Glutamatergic neuron (in vitro differentiated cells): ENCODE measurements at regions not wholly inside any gene's neighbourhood (a gene's known extent, or its start where the extent isn't known, plus 50 kb on each side); places are given as distances from the start of the nearest gene placed in this dataset.

ENCODE experiments used
- DNase-seq: peaks from one replicate; pipeline ENCODE4 v3.0.0; 2022
- H3K27ac Mint-ChIP-seq: one replicate; pipeline ENCODE4 v1.8.0; 2020; ENCODE audit warnings: mild to moderate bottlenecking, mixed read lengths, inconsistent platforms; ENCODE audit not compliant: unreplicated experiment
- H3K27me3 Mint-ChIP-seq: one replicate; pipeline ENCODE4 v1.8.0; 2020; ENCODE audit warnings: mild to moderate bottlenecking, moderate library complexity, mixed read lengths, inconsistent platforms; ENCODE audit not compliant: unreplicated experiment
- H3K36me3 Mint-ChIP-seq: one replicate; pipeline ENCODE4 v1.8.0; 2020; ENCODE audit warnings: mild to moderate bottlenecking, mixed read lengths, inconsistent platforms; ENCODE audit not compliant: unreplicated experiment
- H3K4me1 Mint-ChIP-seq: one replicate; pipeline ENCODE4 v1.8.0; 2020; ENCODE audit warnings: mild to moderate bottlenecking, low read depth, mixed read lengths, inconsistent platforms; ENCODE audit not compliant: unreplicated experiment
- H3K4me3 Mint-ChIP-seq: one replicate; pipeline ENCODE4 v1.8.0; 2020; ENCODE audit warnings: mild to moderate bottlenecking, mixed read lengths, inconsistent platforms; ENCODE audit not compliant: unreplicated experiment
- H3K9me3 Mint-ChIP-seq: one replicate; pipeline ENCODE4 v1.8.0; 2020; ENCODE audit warnings: mild to moderate bottlenecking, moderate library complexity, mixed read lengths, inconsistent platforms; ENCODE audit not compliant: unreplicated experiment
- TF ChIP-seq, protein P1 (sequence below): fragments of 200-600 bp; sonication (generic); IDR thresholded peaks from one replicate; pipeline ENCODE4 v1.5.0; 2021; ENCODE audit not compliant: partially characterized antibody, unreplicated experiment

- Mint-ChIP-seq H3K36me3 (no peaks in the 10 kb centered on the region), H3K27ac (no peak overlapping the region)
- TF ChIP-seq, protein P1, sequence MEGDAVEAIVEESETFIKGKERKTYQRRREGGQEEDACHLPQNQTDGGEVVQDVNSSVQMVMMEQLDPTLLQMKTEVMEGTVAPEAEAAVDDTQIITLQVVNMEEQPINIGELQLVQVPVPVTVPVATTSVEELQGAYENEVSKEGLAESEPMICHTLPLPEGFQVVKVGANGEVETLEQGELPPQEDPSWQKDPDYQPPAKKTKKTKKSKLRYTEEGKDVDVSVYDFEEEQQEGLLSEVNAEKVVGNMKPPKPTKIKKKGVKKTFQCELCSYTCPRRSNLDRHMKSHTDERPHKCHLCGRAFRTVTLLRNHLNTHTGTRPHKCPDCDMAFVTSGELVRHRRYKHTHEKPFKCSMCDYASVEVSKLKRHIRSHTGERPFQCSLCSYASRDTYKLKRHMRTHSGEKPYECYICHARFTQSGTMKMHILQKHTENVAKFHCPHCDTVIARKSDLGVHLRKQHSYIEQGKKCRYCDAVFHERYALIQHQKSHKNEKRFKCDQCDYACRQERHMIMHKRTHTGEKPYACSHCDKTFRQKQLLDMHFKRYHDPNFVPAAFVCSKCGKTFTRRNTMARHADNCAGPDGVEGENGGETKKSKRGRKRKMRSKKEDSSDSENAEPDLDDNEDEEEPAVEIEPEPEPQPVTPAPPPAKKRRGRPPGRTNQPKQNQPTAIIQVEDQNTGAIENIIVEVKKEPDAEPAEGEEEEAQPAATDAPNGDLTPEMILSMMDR = no peak
Measured at GRCh38 chr16:9479008-9479407, 387.6 kb downstream of the HAPSTR1 start.

GRCh38 chr16:9480503-9480902 is 389.1 kb downstream of the HAPSTR1 start:
- Mint-ChIP-seq H3K36me3 (no peaks in the 10 kb centered on the region), H3K9me3 (no peaks in the 10 kb centered on the region)

More at GRCh38 chr16:9479008-9479407, 387.6 kb downstream of the HAPSTR1 start:
- no peaks in the 10 kb centered on the region for H3K27me3 Mint-ChIP-seq
- H3K9me3 Mint-ChIP-seq = no peaks in the 10 kb centered on the region
- DNase-seq = no peak
- no peak overlapping the region for H3K4me3 Mint-ChIP-seq
- no peaks in the 10 kb centered on the region for H3K4me1 Mint-ChIP-seq

GRCh38 chr16:9481747-9482730 is 390.6 kb downstream of the HAPSTR1 start:
- TF ChIP-seq, protein P1 = no peak
- Mint-ChIP-seq H3K27ac (no peak overlapping the region), H3K36me3 (no peaks in the 10 kb centered on the region), H3K4me3 (no peak overlapping the region), H3K9me3 (no peaks in the 10 kb centered on the region), H3K4me1 (no peaks in the 10 kb centered on the region), H3K27me3 (peaks cover 2% of the 10 kb centered on the region)
- no peak for DNase-seq

More at GRCh38 chr16:9480503-9480902, 389.1 kb downstream of the HAPSTR1 start:
- DNase-seq = no peak
- TF ChIP-seq, protein P1 = no peak
- no peak overlapping the region for H3K4me3 Mint-ChIP-seq
- H3K27ac Mint-ChIP-seq = no peak overlapping the region
- no peaks in the 10 kb centered on the region for H3K4me1 Mint-ChIP-seq
- H3K27me3 Mint-ChIP-seq = no peaks in the 10 kb centered on the region

DNA sequence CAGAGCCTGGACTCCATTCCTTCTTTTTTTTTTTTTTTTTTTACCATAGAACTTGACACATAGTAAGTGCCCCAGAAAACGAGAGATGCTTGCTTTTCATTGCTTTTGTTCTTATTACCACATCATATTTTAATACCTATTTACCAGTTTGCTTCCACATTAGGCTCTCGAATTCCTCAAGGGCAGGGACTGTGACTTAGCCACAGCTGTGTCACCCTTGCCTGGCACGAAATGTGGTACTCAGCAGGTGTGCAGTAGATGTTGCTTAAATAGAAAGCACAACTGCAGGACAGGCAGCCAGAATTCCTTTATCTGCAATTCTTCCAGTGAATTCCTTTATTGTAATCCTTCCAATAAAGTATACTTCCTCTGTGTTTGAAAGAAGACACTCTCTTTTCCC is 393.0 kb downstream of the HAPSTR1 start:
- TF ChIP-seq, protein P1 = no peak
- Mint-ChIP-seq H3K9me3 (no peaks in the 10 kb centered on the region), H3K4me3 (no peak overlapping the region), H3K36me3 (peaks cover 5% of the 10 kb centered on the region), H3K4me1 (no peaks in the 10 kb centered on the region), H3K27me3 (peaks cover 2% of the 10 kb centered on the region), H3K27ac (no peak overlapping the region)
- DNase-seq = no peak

DNA sequence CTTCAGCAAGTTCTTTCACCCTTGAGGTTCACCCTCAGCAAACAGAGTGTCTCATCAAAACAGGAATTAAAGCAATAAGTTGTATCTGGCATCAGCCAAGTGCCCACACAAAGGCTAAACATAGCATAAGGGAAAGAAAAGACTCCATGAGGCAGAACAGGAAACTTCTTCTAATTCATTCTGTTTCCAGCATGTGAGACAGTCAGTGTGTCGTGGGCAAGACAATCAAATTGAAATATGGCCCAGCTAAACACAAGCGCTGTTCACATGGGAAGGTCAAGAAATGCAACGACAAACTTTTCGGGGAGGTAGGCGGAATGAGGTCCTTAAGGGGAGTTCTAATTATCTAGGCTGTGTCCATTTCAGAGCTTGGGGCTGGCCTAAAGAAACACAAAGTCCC is 393.4 kb downstream of the HAPSTR1 start:
- Mint-ChIP-seq H3K4me3 (no peak overlapping the region), H3K36me3 (peaks cover 5% of the 10 kb centered on the region), H3K4me1 (no peaks in the 10 kb centered on the region), H3K9me3 (no peaks in the 10 kb centered on the region), H3K27ac (no peak overlapping the region), H3K27me3 (peaks cover 2% of the 10 kb centered on the region)
- TF ChIP-seq, protein P1 = no peak
- DNase-seq = no peak
